CD14-positive monocyte (primary cell): ENCODE measurements at regions not wholly inside any gene's neighbourhood (a gene's known extent, or its start where the extent isn't known, plus 50 kb on each side); places are given as distances from the start of the nearest gene placed in this dataset.
A peak's percentile ranks its signal among the peaks of the same experiment; 100 is the strongest.

Experiments
- DNase-seq, 3 donors: peaks; one replicate each; pipeline ENCODE4 v3.0.0-alpha.2; 2011 to 2022
- H2AFZ ChIP-seq: 2 replicates; pipeline ENCODE4 v1.6.0; 2012; ENCODE audit warnings: mild to moderate bottlenecking, low read depth, low read length, inconsistent platforms; ENCODE audit not compliant: insufficient read depth, poor library complexity, severe bottlenecking
- H3K27ac ChIP-seq, 2 donors: 1 replicate in 1 of 2; 2 replicates in 1 of 2; pipeline ENCODE4 v1.5.1; 2012 to 2013; ENCODE audit warnings: low read length in 2 of 2, control low read depth in 1 of 2, inconsistent platforms in 1 of 2, low read depth in 1 of 2, mild to moderate bottlenecking in 1 of 2
- H3K27me3 ChIP-seq, 2 donors: one replicate each; pipeline versions ENCODE4 v1.6.0 to v1.6.1; 2011 to 2013; ENCODE audit warnings: low read length in 2 of 2; ENCODE audit not compliant: control insufficient read depth in 2 of 2, insufficient read depth in 2 of 2
- H3K36me3 ChIP-seq, 2 donors: replicated peaks in 1 of 2; 1 replicate in 1 of 2; 2 replicates in 1 of 2; pipeline versions ENCODE4 v1.5.1 to v1.6.1; 2012 to 2013; ENCODE audit warnings: low read length in 2 of 2, control low read depth in 1 of 2, inconsistent platforms in 1 of 2, mild to moderate bottlenecking in 1 of 2; ENCODE audit not compliant: insufficient read depth in 2 of 2, control insufficient read depth in 1 of 2
- H3K4me1 ChIP-seq, 2 donors: 1 replicate in 1 of 2; 2 replicates in 1 of 2; pipeline versions ENCODE4 v1.5.1 to v1.6.1; 2012 to 2013; ENCODE audit warnings: low read length in 2 of 2, control low read depth in 1 of 2, inconsistent platforms in 1 of 2, mild to moderate bottlenecking in 1 of 2, moderate library complexity in 1 of 2; ENCODE audit not compliant: insufficient read depth in 2 of 2, control insufficient read depth in 1 of 2
- H3K4me2 ChIP-seq: replicated peaks from 2 replicates; pipeline ENCODE3; 2012; ENCODE audit warnings: low read length, moderate library complexity, mild to moderate bottlenecking; ENCODE audit not compliant: poor library complexity, severe bottlenecking; ENCODE audit errors: extremely low read depth
- H3K4me3 ChIP-seq, 3 experiments: fragments of 200-600 bp in 1 of 3; sonication (generic) in 1 of 3; replicated peaks in 1 of 3; 1 replicate in 2 of 3; 2 replicates in 1 of 3; pipeline ENCODE4 v1.5.1; 2011 to 2013; ENCODE audit warnings: low read length in 3 of 3, mild to moderate bottlenecking in 3 of 3, control low read depth in 2 of 3, low read depth in 2 of 3, inconsistent platforms in 1 of 3, moderate library complexity in 1 of 3
- H3K79me2 ChIP-seq: 2 replicates; pipeline ENCODE4 v1.6.0; 2012; ENCODE audit warnings: mild to moderate bottlenecking, control low read depth, inconsistent platforms, low read length, moderate library complexity; ENCODE audit not compliant: insufficient read depth
- H3K9ac ChIP-seq: 2 replicates; pipeline ENCODE4 v1.6.0; 2017; ENCODE audit warnings: low read length, mild to moderate bottlenecking; ENCODE audit not compliant: insufficient read depth, poor library complexity, severe bottlenecking
- H3K9me3 ChIP-seq, 2 donors: replicated peaks in 1 of 2; 1 replicate in 1 of 2; 2 replicates in 1 of 2; pipeline versions ENCODE4 v1.5.1 to v1.6.1; 2012 to 2013; ENCODE audit warnings: low read length in 2 of 2, control low read depth in 1 of 2; ENCODE audit not compliant: control insufficient read depth in 1 of 2, insufficient read depth in 1 of 2
- H4K20me1 ChIP-seq: 2 replicates; pipeline ENCODE4 v1.6.0; 2012; ENCODE audit warnings: mild to moderate bottlenecking, low read length, control low read depth, moderate library complexity; ENCODE audit not compliant: insufficient read depth
- H3K27ac Mint-ChIP-seq, 7 donors: one replicate each; pipeline ENCODE4 v1.8.0; 2020; ENCODE audit warnings: mild to moderate bottlenecking in 7 of 7, mixed read lengths in 7 of 7, moderate library complexity in 6 of 7, inconsistent platforms in 2 of 7
- H3K27me3 Mint-ChIP-seq, 3 donors: one replicate each; pipeline ENCODE4 v1.8.0; 2021 to 2022; ENCODE audit warnings: low read depth in 3 of 3, mild to moderate bottlenecking in 3 of 3, mixed read lengths in 3 of 3, moderate library complexity in 3 of 3, inconsistent platforms in 1 of 3
- H3K36me3 Mint-ChIP-seq, 2 donors: one replicate each; pipeline ENCODE4 v1.8.0; 2020; ENCODE audit warnings: mixed read lengths in 2 of 2, inconsistent platforms in 1 of 2, mild to moderate bottlenecking in 1 of 2
- H3K4me1 Mint-ChIP-seq: one replicate; pipeline ENCODE4 v1.8.0; 2020; ENCODE audit warnings: mild to moderate bottlenecking, mixed read lengths
- H3K4me3 Mint-ChIP-seq, 2 donors: one replicate each; pipeline ENCODE4 v1.8.0; 2020; ENCODE audit warnings: mild to moderate bottlenecking in 2 of 2, mixed read lengths in 2 of 2, moderate library complexity in 1 of 2
- H3K9me3 Mint-ChIP-seq, 7 donors: one replicate each; pipeline ENCODE4 v1.8.0; 2020 to 2022; ENCODE audit warnings: mixed read lengths in 7 of 7, mild to moderate bottlenecking in 6 of 7, moderate library complexity in 6 of 7, inconsistent platforms in 2 of 7
- CTCF ChIP-seq: fragments of 200-600 bp; IDR thresholded peaks from one replicate; pipeline ENCODE4 v1.8.0; 2022; ENCODE audit warnings: antibody characterized with exemption, mild to moderate bottlenecking
- WGBS: methylation state at CpG from one replicate; pipeline ENCODE4 v1.1.5; 2013; ENCODE audit warnings: missing lambda C conversion rate; ENCODE audit not compliant: insufficient coverage; 5-methylcytosine and 5-hydroxymethylcytosine counted together
- intact Hi-C, 2 donors: fragments of 100-400 bp; cut with micrococcal nuclease; formaldehyde crosslinking; loops; one replicate each; pipeline versions ENCODE4 v1.15.0 to v1.15.1; 2023

- H3K27me3 Mint-ChIP-seq: no peaks in the 10 kb centered on the region
Measured at GRCh38 chr6:26226579-26226967, 138.4 kb upstream of the BTN3A2 start.

GRCh38 chr6:26230351-26230750, 134.6 kb upstream of the BTN3A2 start:
- no peaks in the 10 kb centered on the region for H3K27me3 Mint-ChIP-seq
- WGBS: 37% methylated on average over 4 of the region's 5 CpGs

More at GRCh38 chr6:26226579-26226967, 138.4 kb upstream of the BTN3A2 start:
- no peak overlapping the region for H3K9ac ChIP-seq
- Mint-ChIP-seq H3K36me3 (no peaks in the 10 kb centered on the region), H3K4me1 (peaks cover 30% of the 10 kb centered on the region), H3K27ac (no peak overlapping the region), H3K4me3 (no peak overlapping the region), H3K9me3 (peaks cover 0 to 2% (median 0%) of the 10 kb centered on the region in 7 donors)
- H3K27ac ChIP-seq: no peak overlapping the region
- H3K4me2 ChIP-seq: no peak overlapping the region
- no peaks in the 10 kb centered on the region for H3K36me3 ChIP-seq
- intact Hi-C loops: no loop called here
- DNase-seq: no peak
- no peak overlapping the region for H3K4me3 ChIP-seq
- no CpG with 5 or more reads among the region's 3 CpGs for WGBS
- peaks cover 7 to 13% of the 10 kb centered on the region in 2 donors for H3K9me3 ChIP-seq
- peaks cover 24 to 39% of the 10 kb centered on the region in 2 donors for H3K4me1 ChIP-seq
- H4K20me1 ChIP-seq: no peaks in the 10 kb centered on the region
- no peak for TF ChIP-seq CTCF
- H2AFZ ChIP-seq: no peak overlapping the region
- peaks cover 3% of the 10 kb centered on the region for H3K79me2 ChIP-seq
- H3K27me3 ChIP-seq: no peaks in the 10 kb centered on the region

More at GRCh38 chr6:26230351-26230750, 134.6 kb upstream of the BTN3A2 start:
- peak overlapping the region; percentile 58 for H3K4me2 ChIP-seq
- H3K4me1 Mint-ChIP-seq: peaks cover 44% of the 10 kb centered on the region
- intact Hi-C loops: no loop called here
- H2AFZ ChIP-seq: peak overlapping the region; percentile 44
- H3K36me3 ChIP-seq: no peaks in the 10 kb centered on the region
- H3K27ac ChIP-seq: peak overlapping the region in 1 of 2 donors; percentile 70
- no peak for TF ChIP-seq CTCF
- H4K20me1 ChIP-seq: no peaks in the 10 kb centered on the region
- peaks cover 41 to 55% of the 10 kb centered on the region in 2 donors for H3K4me1 ChIP-seq
- H3K36me3 Mint-ChIP-seq: no peaks in the 10 kb centered on the region
- peak overlapping the region; percentile 61 to 92 (median 87) for H3K27ac Mint-ChIP-seq
- H3K27me3 ChIP-seq: no peaks in the 10 kb centered on the region
- H3K9me3 Mint-ChIP-seq: peaks cover 0 to 3% (median 0%) of the 10 kb centered on the region in 7 donors
- DNase-seq: peak; percentile 51 to 79 (median 77)
- peak overlapping the region in 1 of 3 experiments; percentile 47 for H3K4me3 ChIP-seq
- H3K9me3 ChIP-seq: peaks cover under 1 to 7% of the 10 kb centered on the region in 2 donors
- peak overlapping the region in 1 of 2 donors; percentile 41 for H3K4me3 Mint-ChIP-seq
- H3K9ac ChIP-seq: no peak overlapping the region
- H3K79me2 ChIP-seq: no peaks in the 10 kb centered on the region
